H9 (cell line): ENCODE measurements at regions not wholly inside any gene's neighbourhood (a gene's known extent, or its start where the extent isn't known, plus 50 kb on each side); places are given as distances from the start of the nearest gene placed in this dataset.

ENCODE experiments used
- DNase-seq: peaks from one replicate; pipeline ENCODE4 v3.0.0-alpha.2; 2017
- H2AFZ ChIP-seq: one replicate; pipeline ENCODE4 v1.6.1; 2013; ENCODE audit warnings: mild to moderate bottlenecking, low read length, control low read depth, moderate library complexity
- H2AK5ac ChIP-seq: 2 replicates; pipeline ENCODE4 v1.6.1; 2013; ENCODE audit warnings: low read length, control low read depth, mixed read lengths; ENCODE audit not compliant: insufficient read length
- H2BK120ac ChIP-seq: one replicate; pipeline ENCODE4 v1.6.1; 2013; ENCODE audit warnings: low read depth, mild to moderate bottlenecking, low read length, control low read depth, inconsistent platforms; ENCODE audit not compliant: poor library complexity, severe bottlenecking
- H2BK12ac ChIP-seq: 2 replicates; pipeline ENCODE4 v1.6.1; 2013; ENCODE audit warnings: low read length, control low read depth, mixed read lengths, low read depth; ENCODE audit not compliant: insufficient read length
- H2BK15ac ChIP-seq: 2 replicates; pipeline ENCODE4 v1.6.1; 2013; ENCODE audit warnings: low read depth, low read length, control low read depth
- H2BK20ac ChIP-seq: one replicate; pipeline ENCODE4 v1.6.1; 2013; ENCODE audit warnings: low read depth, mild to moderate bottlenecking, low read length, control low read depth, inconsistent platforms; ENCODE audit not compliant: poor library complexity, severe bottlenecking
- H2BK5ac ChIP-seq: 2 replicates; pipeline ENCODE4 v1.6.1; 2013; ENCODE audit warnings: low read length, control low read depth, mixed read lengths; ENCODE audit not compliant: insufficient read length
- H3K14ac ChIP-seq: 2 replicates; pipeline ENCODE4 v1.6.1; 2013; ENCODE audit warnings: low read length, control low read depth; ENCODE audit not compliant: insufficient read depth
- H3K18ac ChIP-seq: 2 replicates; pipeline ENCODE4 v1.6.1; 2013; ENCODE audit warnings: low read depth, mild to moderate bottlenecking, mixed read lengths, low read length, control low read depth; ENCODE audit not compliant: insufficient read length
- H3K23ac ChIP-seq: 2 replicates; pipeline ENCODE4 v1.6.1; 2013; ENCODE audit warnings: low read length, control low read depth, mixed read lengths, low read depth; ENCODE audit not compliant: insufficient read length
- H3K23me2 ChIP-seq: 2 replicates; pipeline ENCODE4 v1.6.1; 2013; ENCODE audit warnings: low read depth, mild to moderate bottlenecking, mixed read lengths, low read length, control low read depth; ENCODE audit not compliant: insufficient read length, poor library complexity, severe bottlenecking
- H3K27ac ChIP-seq: 2 replicates; pipeline ENCODE4 v1.5.1; 2013; ENCODE audit warnings: low read length, control low read depth, mixed read lengths, low read depth; ENCODE audit not compliant: insufficient read length
- H3K27me3 ChIP-seq: 2 replicates; pipeline ENCODE4 v1.6.1; 2013; ENCODE audit warnings: low read length, control low read depth, inconsistent platforms; ENCODE audit not compliant: insufficient read depth
- H3K4ac ChIP-seq: 2 replicates; pipeline ENCODE4 v1.6.1; 2013; ENCODE audit warnings: low read depth, mild to moderate bottlenecking, control low read depth, inconsistent platforms, low read length, moderate library complexity
- H3K4me1 ChIP-seq: 2 replicates; pipeline ENCODE4 v1.6.1; 2013; ENCODE audit warnings: low read length, control low read depth, inconsistent platforms; ENCODE audit not compliant: insufficient read depth
- H3K4me2 ChIP-seq: 2 replicates; pipeline ENCODE4 v1.6.1; 2013; ENCODE audit warnings: low read length, control low read depth, mixed read lengths; ENCODE audit not compliant: insufficient read length, insufficient read depth
- H3K56ac ChIP-seq: 2 replicates; pipeline ENCODE4 v1.6.1; 2013; ENCODE audit warnings: low read depth, mild to moderate bottlenecking, mixed read lengths, low read length, control low read depth; ENCODE audit not compliant: insufficient read length
- H3K79me1 ChIP-seq: 2 replicates; pipeline ENCODE4 v1.6.1; 2013; ENCODE audit warnings: low read depth, mild to moderate bottlenecking, moderate library complexity, low read length, control low read depth, inconsistent platforms; ENCODE audit not compliant: insufficient read depth, poor library complexity, severe bottlenecking
- H3K79me2 ChIP-seq: 2 replicates; pipeline ENCODE4 v1.6.1; 2013; ENCODE audit warnings: low read length, control low read depth, inconsistent platforms; ENCODE audit not compliant: insufficient read depth
- H3K9ac ChIP-seq: 2 replicates; pipeline ENCODE4 v1.6.1; 2013; ENCODE audit warnings: low read length, control low read depth, mixed read lengths; ENCODE audit not compliant: insufficient read length; ENCODE audit errors: extremely low read depth
- H3K9me3 ChIP-seq: one replicate; pipeline ENCODE4 v1.6.1; 2013; ENCODE audit warnings: low read depth, low read length, inconsistent platforms; ENCODE audit not compliant: control insufficient read depth
- H3T11ph ChIP-seq: one replicate; pipeline ENCODE4 v1.6.1; 2013; ENCODE audit warnings: mild to moderate bottlenecking, low read length, control low read depth, inconsistent platforms
- H4K20me1 ChIP-seq: one replicate; pipeline ENCODE4 v1.6.1; 2013; ENCODE audit not compliant: control insufficient read depth, insufficient read length, insufficient read depth
- H4K5ac ChIP-seq: 2 replicates; pipeline ENCODE4 v1.6.1; 2013; ENCODE audit warnings: low read depth, mild to moderate bottlenecking, mixed read lengths, low read length, control low read depth; ENCODE audit not compliant: insufficient read length
- H4K8ac ChIP-seq: replicated peaks from 2 replicates; pipeline ENCODE4 v1.6.1; 2013; ENCODE audit warnings: low read length, control low read depth, mixed read lengths, low read depth; ENCODE audit not compliant: insufficient read length
- H4K91ac ChIP-seq: 2 replicates; pipeline ENCODE4 v1.6.1; 2013; ENCODE audit warnings: low read depth, mild to moderate bottlenecking, moderate library complexity, mixed read lengths, low read length, control low read depth; ENCODE audit not compliant: insufficient read length
- H3K27ac Mint-ChIP-seq, 3 experiments: 2 replicates in 2 of 3; 3 replicates in 1 of 3; pipeline ENCODE4 v1.8.0; 2020 to 2021; ENCODE audit warnings: mixed read lengths in 3 of 3, mild to moderate bottlenecking in 1 of 3, moderate library complexity in 1 of 3
- H3K27me3 Mint-ChIP-seq: 2 replicates; pipeline ENCODE4 v1.8.0; 2021; ENCODE audit warnings: low read depth, mild to moderate bottlenecking, moderate library complexity, mixed read lengths
- H3K36me3 Mint-ChIP-seq, 3 experiments: 2 replicates in 2 of 3; 3 replicates in 1 of 3; pipeline ENCODE4 v1.8.0; 2020 to 2021; ENCODE audit warnings: low read depth in 3 of 3, mixed read lengths in 3 of 3; ENCODE audit not compliant: insufficient read depth in 1 of 3
- H3K4me1 Mint-ChIP-seq, 2 experiments: 2 replicates each; pipeline ENCODE4 v1.8.0; 2020; ENCODE audit warnings: mixed read lengths in 2 of 2
- H3K4me3 Mint-ChIP-seq, 2 experiments: 2 replicates in 1 of 2; 3 replicates in 1 of 2; pipeline ENCODE4 v1.8.0; 2020 to 2021; ENCODE audit warnings: mild to moderate bottlenecking in 2 of 2, mixed read lengths in 2 of 2, moderate library complexity in 1 of 2
- H3K9me3 Mint-ChIP-seq, 2 experiments: 2 replicates in 1 of 2; 3 replicates in 1 of 2; pipeline ENCODE4 v1.8.0; 2020; ENCODE audit warnings: mild to moderate bottlenecking in 2 of 2, mixed read lengths in 2 of 2, moderate library complexity in 1 of 2
- CTCF ChIP-seq: fragments of 200-600 bp; sonication (generic); conservative IDR thresholded peaks from 3 replicates; pipeline ENCODE4 v1.8.0; 2021; ENCODE audit warnings: antibody characterized with exemption, mild to moderate bottlenecking
- WGBS: extraction: QIAGEN DNeasy Blood & Tissue Kit; methylation state at CpG from one replicate; pipeline ENCODE4 v1.1.7; 2013; ENCODE audit warnings: missing lambda C conversion rate, low lambda C conversion rate, mixed read lengths; ENCODE audit not compliant: insufficient read length; ENCODE audit errors: extremely low coverage; 5-methylcytosine and 5-hydroxymethylcytosine counted together

DNA sequence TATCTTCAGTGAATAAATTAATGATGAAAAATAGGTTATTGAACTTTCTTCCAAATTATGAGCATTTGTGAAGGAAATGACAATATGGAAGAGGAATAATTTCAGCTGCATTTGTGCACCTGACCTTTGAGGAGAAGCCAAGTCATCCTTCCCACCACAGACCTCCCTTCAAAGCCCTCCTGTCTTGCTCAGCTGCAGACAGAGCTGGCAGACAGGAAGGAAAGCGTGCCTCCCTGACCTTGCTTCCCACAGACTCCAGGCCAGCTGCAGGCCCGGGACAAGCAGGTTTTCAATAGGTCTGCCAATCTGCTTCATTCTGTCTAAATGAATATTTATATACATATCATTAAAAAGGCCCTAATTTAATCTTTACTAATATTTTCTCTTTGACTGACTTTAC is 152.9 kb upstream of the RBMS3 start:
- H2BK5ac ChIP-seq, result no peak overlapping the region
- H4K91ac ChIP-seq, result no peak overlapping the region
- H4K20me1 ChIP-seq, result no peaks in the 10 kb centered on the region
- Mint-ChIP-seq H3K4me3 (no peak overlapping the region), H3K36me3 (no peaks in the 10 kb centered on the region), H3K27ac (no peak overlapping the region; a peak in 1 of 7 replicates), H3K27me3 (no peaks in the 10 kb centered on the region), H3K4me1 (peaks cover 5 to 6% of the 10 kb centered on the region in 2 experiments; a peak in 2 of 4 replicates), H3K9me3 (no peaks in the 10 kb centered on the region; a peak in 2 of 5 replicates)
- H2BK15ac ChIP-seq, result no peak overlapping the region
- no peaks in the 10 kb centered on the region for H3K23me2 ChIP-seq
- DNase-seq, result no peak
- no peak overlapping the region for H3K4me2 ChIP-seq
- no peak for TF ChIP-seq CTCF
- no peak overlapping the region for H2BK20ac ChIP-seq
- H3K27me3 ChIP-seq, result no peaks in the 10 kb centered on the region
- H3K9me3 ChIP-seq, result no peaks in the 10 kb centered on the region
- H2AK5ac ChIP-seq, result no peak overlapping the region
- H4K5ac ChIP-seq, result no peak overlapping the region
- no peaks in the 10 kb centered on the region for H3K79me1 ChIP-seq
- no peak overlapping the region for H3K56ac ChIP-seq
- no peak overlapping the region for H4K8ac ChIP-seq
- H3K23ac ChIP-seq, result no peak overlapping the region
- H3K79me2 ChIP-seq, result no peaks in the 10 kb centered on the region
- no peak overlapping the region for H3K14ac ChIP-seq
- WGBS, result no CpG with 5 or more reads among the region's 2 CpGs
- no peak overlapping the region for H3K27ac ChIP-seq
- H2BK120ac ChIP-seq, result no peak overlapping the region
- no peak overlapping the region for H3K4ac ChIP-seq
- H3K9ac ChIP-seq, result no peak overlapping the region
- H3K4me1 ChIP-seq, result no peaks in the 10 kb centered on the region
- H2AFZ ChIP-seq, result no peak overlapping the region
- H2BK12ac ChIP-seq, result no peak overlapping the region
- no peak overlapping the region for H3K18ac ChIP-seq
- H3T11ph ChIP-seq, result no peak overlapping the region
